Jurkat, Clone E6-1 (cell line): ENCODE measurements at regions not wholly inside any gene's neighbourhood (a gene's known extent, or its start where the extent isn't known, plus 50 kb on each side); places are given as distances from the start of the nearest gene placed in this dataset.

Experiments used
- DNase-seq: peaks from one replicate; pipeline ENCODE4 v3.0.0-alpha.2; 2011; ENCODE audit warnings: low read depth, low spot score
- H3K4me3 ChIP-seq: 2 replicates; pipeline ENCODE4 v1.5.1; 2011; ENCODE audit warnings: mild to moderate bottlenecking, low read length, control low read depth, moderate library complexity

DNA sequence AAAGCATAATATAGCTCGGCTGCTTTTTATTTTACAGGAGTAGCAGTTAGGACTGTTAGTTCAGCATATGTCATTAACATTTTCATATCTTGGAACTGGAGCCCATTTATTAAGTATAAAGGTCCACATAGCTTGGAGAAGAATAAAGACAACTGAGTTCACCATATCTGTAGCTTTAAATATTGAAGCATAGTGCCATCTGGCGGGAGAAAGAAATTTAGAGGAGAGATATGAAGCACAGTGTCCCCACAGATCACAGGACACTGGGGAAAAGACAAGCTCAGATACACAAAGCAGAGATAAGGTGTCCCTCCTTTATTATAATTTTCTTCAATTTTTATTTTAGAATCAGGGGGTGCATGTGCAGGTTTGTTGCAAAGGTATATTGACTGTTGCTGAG lies 104.7 kb upstream of the FREM2 start:
- H3K4me3 ChIP-seq = no peak overlapping the region
- DNase-seq = peak; percentile 19

DNA sequence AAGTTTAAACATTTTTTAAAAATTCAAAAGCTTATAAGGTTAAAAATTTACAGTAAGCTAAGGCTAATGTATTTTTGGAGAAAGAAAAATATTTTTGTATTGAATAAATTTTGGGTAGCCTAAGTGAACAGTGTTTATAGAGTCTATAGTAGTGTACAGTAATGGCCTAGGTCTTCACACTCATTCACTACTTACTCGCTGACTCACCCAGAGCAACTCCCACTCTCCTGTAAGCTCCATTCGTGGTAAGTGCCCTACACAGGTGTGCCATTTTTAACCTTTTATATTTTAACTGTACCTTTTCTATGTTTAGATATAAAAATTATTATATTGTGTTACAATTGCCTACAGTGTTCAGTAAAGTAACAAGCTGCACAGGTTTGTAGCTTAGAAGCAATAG lies 96.6 kb upstream of the FREM2 start:
- no peak for DNase-seq

GRCh38 chr13:38590796-38591507 lies 95.9 kb upstream of the FREM2 start:
- no peak overlapping the region for H3K4me3 ChIP-seq
- no peak for DNase-seq

More for the DNA sequence above, 96.6 kb upstream of the FREM2 start:
- H3K4me3 ChIP-seq = no peak overlapping the region

GRCh38 chr13:38602266-38602665 lies 84.6 kb upstream of the FREM2 start:
- no peak for DNase-seq

GRCh38 chr13:38606699-38607535 lies 80.0 kb upstream of the FREM2 start:
- no peak overlapping the region for H3K4me3 ChIP-seq
- no peak for DNase-seq

More at GRCh38 chr13:38602266-38602665, 84.6 kb upstream of the FREM2 start:
- H3K4me3 ChIP-seq = no peak overlapping the region

DNA sequence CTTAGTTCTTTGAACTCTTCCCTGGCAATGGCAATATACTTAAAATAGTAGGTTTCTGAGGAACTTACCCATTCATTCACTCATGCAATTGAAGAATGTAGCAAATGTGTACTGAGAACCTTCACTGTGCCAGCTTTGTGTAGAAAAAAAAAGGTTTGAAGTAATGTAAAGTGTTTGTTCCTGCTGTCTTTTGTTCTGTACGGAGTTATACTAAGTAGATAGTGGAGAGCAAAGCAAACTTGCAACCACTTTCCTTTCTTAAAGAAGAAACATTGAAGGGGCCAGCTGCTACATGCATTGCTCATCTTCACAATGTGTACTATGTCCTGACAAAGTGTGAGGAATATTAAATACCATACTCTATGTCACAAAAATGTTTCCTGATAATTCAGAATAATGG lies 68.9 kb upstream of the FREM2 start:
- no peak for DNase-seq
- no peak overlapping the region for H3K4me3 ChIP-seq

DNA sequence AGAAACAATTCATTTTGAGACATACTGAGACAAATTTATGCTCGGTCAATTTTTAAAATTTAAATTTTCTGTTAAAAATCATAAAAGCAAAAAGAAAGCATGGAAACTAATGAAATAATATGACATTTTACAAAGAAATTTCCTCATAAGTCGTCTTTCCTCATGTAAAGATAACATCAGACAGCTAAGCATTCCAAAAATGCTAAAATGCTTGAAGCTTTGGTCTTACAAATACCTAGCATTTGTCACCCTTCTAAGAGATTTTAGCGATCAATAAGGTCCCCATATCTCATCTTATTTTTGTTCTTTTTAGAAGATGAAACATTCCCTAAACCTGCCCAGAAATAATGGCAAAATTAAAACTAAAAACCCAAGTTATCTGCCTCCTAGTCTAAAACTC lies 68.5 kb upstream of the FREM2 start:
- no peak for DNase-seq
- H3K4me3 ChIP-seq = no peak overlapping the region

- no peak for DNase-seq
- no peak overlapping the region for H3K4me3 ChIP-seq
Measured at GRCh38 chr13:38618881-38619280, 68.0 kb upstream of the FREM2 start.

DNA sequence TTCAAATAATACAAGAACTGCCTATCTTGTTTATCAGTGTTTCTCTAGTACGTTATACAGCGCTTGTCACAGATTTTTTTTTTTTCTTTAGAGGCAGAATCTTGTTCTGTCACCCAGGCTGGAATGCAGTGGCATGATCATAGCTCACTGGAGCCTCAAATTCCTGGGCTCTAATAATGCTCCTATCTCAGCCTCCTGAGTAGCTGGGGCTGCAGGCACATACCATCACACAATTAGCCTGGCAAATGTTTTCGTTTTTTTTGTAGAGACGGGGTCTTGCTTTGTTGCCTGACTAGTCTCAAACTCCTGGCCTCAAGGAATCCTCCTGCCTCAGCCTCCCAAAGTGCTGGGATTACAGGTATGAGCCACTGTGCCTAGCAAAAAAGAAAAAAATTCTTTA lies 66.0 kb upstream of the FREM2 start:
- no peak overlapping the region for H3K4me3 ChIP-seq
- no peak for DNase-seq

DNA sequence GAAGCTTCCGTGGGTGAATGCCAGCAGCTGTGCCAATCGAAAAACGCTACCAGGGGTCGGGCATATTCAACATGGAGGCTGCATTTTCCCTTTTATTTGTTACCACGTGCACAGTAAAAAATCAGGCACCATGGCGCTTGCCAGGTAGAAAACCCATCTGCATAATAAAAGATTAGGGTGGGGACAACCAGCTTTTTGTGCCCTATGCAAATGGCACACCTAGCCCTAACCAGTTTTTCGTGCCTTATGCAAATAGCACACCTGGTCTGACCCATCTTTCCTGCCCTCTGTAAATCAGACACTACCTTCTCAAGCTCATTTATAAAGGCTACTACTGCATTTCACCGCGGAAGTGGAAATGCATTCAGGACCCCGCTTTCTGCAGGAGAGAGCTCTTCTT lies 62.1 kb upstream of the FREM2 start:
- no peak overlapping the region for H3K4me3 ChIP-seq

DNA sequence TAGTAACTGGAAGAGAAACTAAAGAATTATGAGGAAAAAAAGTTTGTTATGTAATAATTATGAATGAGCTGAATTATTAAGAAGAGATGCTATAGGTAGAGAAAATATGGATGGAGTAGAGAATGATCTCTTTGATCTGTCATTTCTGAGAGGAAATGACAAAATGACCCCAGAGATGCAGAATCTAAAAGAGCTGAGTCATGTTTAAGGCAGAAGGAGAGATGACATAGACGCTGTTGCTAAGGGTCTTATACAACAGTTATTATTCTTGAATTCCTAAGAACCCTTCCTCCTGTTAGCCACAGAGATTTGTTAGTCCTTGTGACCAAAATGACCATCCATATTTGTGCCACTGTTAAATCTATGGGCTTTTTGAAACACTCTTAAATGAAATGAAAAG lies 58.3 kb upstream of the FREM2 start:
- no peak for DNase-seq
- H3K4me3 ChIP-seq = no peak overlapping the region

More for the DNA sequence above, 62.1 kb upstream of the FREM2 start:
- DNase-seq = no peak

- DNase-seq = no peak
- no peak overlapping the region for H3K4me3 ChIP-seq
Measured at GRCh38 chr13:38630780-38631179, 56.1 kb upstream of the FREM2 start.

DNA sequence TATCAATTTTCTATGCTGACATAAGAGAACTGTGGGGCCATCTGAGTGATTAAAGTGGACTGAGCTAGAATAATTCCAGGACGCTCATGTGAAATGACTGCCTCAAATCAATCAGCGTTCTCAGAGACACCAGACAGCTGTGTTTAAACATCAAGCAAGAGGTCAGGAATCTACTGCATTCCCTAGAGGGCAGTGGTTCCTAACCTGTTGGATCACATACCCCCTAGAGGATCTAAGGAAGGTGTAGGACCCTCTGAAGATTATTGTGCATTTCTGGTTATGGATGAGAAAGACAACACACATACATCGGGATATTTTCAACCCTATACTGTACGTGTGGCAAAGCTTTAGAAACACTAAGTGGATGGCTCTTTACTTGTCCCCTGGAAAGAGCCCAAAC lies 51.8 kb upstream of the FREM2 start:
- H3K4me3 ChIP-seq = no peak overlapping the region
- DNase-seq = no peak

- H3K4me3 ChIP-seq = no peak overlapping the region
- DNase-seq = no peak
Measured at GRCh38 chr13:38636073-38636472, 50.8 kb upstream of the FREM2 start.

GRCh38 chr13:38636761-38637160 lies 50.1 kb upstream of the FREM2 start:
- no peak overlapping the region for H3K4me3 ChIP-seq
- DNase-seq = no peak
